GM12878 (cell line): ENCODE measurements at regions not wholly inside any gene's neighbourhood (a gene's known extent, or its start where the extent isn't known, plus 50 kb on each side); places are given as distances from the start of the nearest gene placed in this dataset.

Source experiments
- ATAC-seq: fragments of 200-7000 bp; cut with Tn5 transposase; 3 replicates; pipeline ENCODE4 v1.9.1; 2020; ENCODE audit warnings: mild to moderate bottlenecking, moderate library complexity
- BruUV-seq: library from RNA; stranded (reverse); fragments of 400-500 nt; replicated peaks from 2 replicates; lab custom pipeline; 2021; lab: Mats Ljungman, UMichigan
- CTCF ChIA-PET: fragments of 300-600 bp; sonication (Branson Sonifier 250); formaldehyde crosslinking; extraction: SDS; loops from one replicate; lab custom pipeline; 2021; ENCODE audit warnings: inconsistent platforms; lab: Yijun Ruan, JAX
- POLR2A ChIA-PET: fragments of 350-600 bp; formaldehyde crosslinking; extraction: SDS; loops from one replicate; lab custom pipeline; 2021; ENCODE audit warnings: inconsistent platforms; lab: Charles Lee
- RAD21 ChIA-PET: fragments of 300-600 bp; sonication (Branson Sonifier 250); formaldehyde crosslinking; loops from one replicate; lab custom pipeline; 2023; ENCODE audit warnings: antibody characterized with exemption; ENCODE audit not compliant: unreplicated experiment; lab: Charles Lee
- SMC1A ChIA-PET: fragments of 300-600 bp; sonication (Branson Sonifier 250); formaldehyde crosslinking; loops from one replicate; lab custom pipeline; 2023; ENCODE audit not compliant: unreplicated experiment, uncharacterized antibody; lab: Charles Lee
- DNase-seq: peaks from one replicate; pipeline ENCODE4 v3.0.0-alpha.2; 2011; ENCODE audit warnings: low read depth, low spot score
- FAIRE-seq: peaks from 3 replicates; lab custom pipeline; 2011; peaks lifted over from hg19 to GRCh38; lab: Jason Lieb, UNC
- H2AFZ ChIP-seq: 2 replicates; pipeline ENCODE4 v1.6.0; 2011; ENCODE audit warnings: low read depth, low read length, control low read depth; ENCODE audit not compliant: control insufficient read depth
- H3K27ac ChIP-seq: 2 replicates; pipeline ENCODE4 v1.5.1; 2011; ENCODE audit warnings: control low read depth; ENCODE audit not compliant: control insufficient read depth, insufficient read depth
- H3K27me3 ChIP-seq, 2 experiments: replicated peaks in 1 of 2; 2 replicates each; pipeline versions ENCODE4 v1.6.0 to v1.6.1; 2011; ENCODE audit warnings: low read length in 1 of 2; ENCODE audit not compliant: control insufficient read depth in 2 of 2, insufficient read depth in 2 of 2
- H3K36me3 ChIP-seq, 2 experiments: 2 replicates each; pipeline ENCODE4 v1.5.1; 2011; ENCODE audit warnings: low read length in 1 of 2; ENCODE audit not compliant: control insufficient read depth in 2 of 2, insufficient read depth in 2 of 2
- H3K4me1 ChIP-seq: 2 replicates; pipeline ENCODE4 v1.6.1; 2011; ENCODE audit warnings: mild to moderate bottlenecking, low read length, moderate library complexity, mixed read lengths; ENCODE audit not compliant: control insufficient read depth, insufficient read depth
- H3K4me2 ChIP-seq: 2 replicates; pipeline ENCODE4 v1.6.0; 2011; ENCODE audit warnings: control low read depth; ENCODE audit not compliant: control insufficient read depth, insufficient read depth
- H3K4me3 ChIP-seq: fragments of 200-600 bp; sonication (generic); 2 replicates; pipeline ENCODE4 v1.5.1; 2016
- H3K79me2 ChIP-seq: 2 replicates; pipeline ENCODE4 v1.6.0; 2011; ENCODE audit warnings: low read length; ENCODE audit not compliant: control insufficient read depth, insufficient read depth
- H3K9ac ChIP-seq: 2 replicates; pipeline ENCODE4 v1.8.0; 2011; ENCODE audit warnings: low read length, control low read depth, mixed read lengths; ENCODE audit not compliant: control insufficient read depth, insufficient read depth
- H3K9me3 ChIP-seq: replicated peaks from 3 replicates; pipeline ENCODE4 v1.5.1; 2011; ENCODE audit warnings: mild to moderate bottlenecking, low read length; ENCODE audit not compliant: control insufficient read depth, insufficient read depth
- H4K20me1 ChIP-seq: 2 replicates; pipeline ENCODE4 v1.6.0; 2011; ENCODE audit not compliant: control insufficient read depth, insufficient read depth
- BHLHE40 ChIP-seq, 2 experiments: fragments of 450-650 bp in 1 of 2; IDR thresholded peaks; 2 replicates each; pipeline ENCODE4 v1.6.1; 2011 to 2017; ENCODE audit warnings: low read depth in 2 of 2, borderline replicate concordance in 1 of 2, improper control_type of control experiment in 1 of 2, low read length in 1 of 2, mild to moderate bottlenecking in 1 of 2
- CBX5 ChIP-seq: sonication (generic); IDR thresholded peaks from 2 replicates; pipeline ENCODE4 v1.6.1; 2016; ENCODE audit warnings: low read depth, moderate library complexity, mild to moderate bottlenecking, inconsistent platforms
- ESRRA ChIP-seq: IDR thresholded peaks from 2 replicates; pipeline ENCODE4 v1.6.1; 2012; ENCODE audit warnings: mild to moderate bottlenecking, low read length, improper control_type of control experiment
- EZH2 ChIP-seq: IDR thresholded peaks from 2 replicates; pipeline ENCODE4 v1.6.1; 2012; ENCODE audit warnings: low read depth, mild to moderate bottlenecking, control low read depth, inconsistent platforms, low read length, borderline replicate concordance; ENCODE audit not compliant: control insufficient read depth
- HCFC1 ChIP-seq: fragments of 150-350 bp; IDR thresholded peaks from 2 replicates; pipeline ENCODE4 v1.6.1; 2014; ENCODE audit warnings: low read length
- HDAC2 ChIP-seq: fragments of 200-600 bp; sonication (generic); IDR thresholded peaks from 2 replicates; pipeline ENCODE4 v1.6.1; 2017
- KAT2A ChIP-seq: conservative IDR thresholded peaks from 2 replicates; pipeline ENCODE4 v1.6.1; 2011; ENCODE audit warnings: low read depth, low read length; ENCODE audit not compliant: control insufficient read depth
- NR2C2 ChIP-seq: IDR thresholded peaks from 2 replicates; pipeline ENCODE4 v1.6.1; 2011; ENCODE audit warnings: borderline replicate concordance, low read depth; ENCODE audit not compliant: control insufficient read depth, insufficient read length
- PAX5 ChIP-seq: IDR thresholded peaks from 2 replicates; pipeline ENCODE4 v1.6.1; 2011; ENCODE audit warnings: low read depth, low read length, borderline replicate concordance
- RCOR1 ChIP-seq: conservative IDR thresholded peaks from 2 replicates; pipeline ENCODE4 v1.6.1; 2012; ENCODE audit warnings: low read depth, low read length, improper control_type of control experiment
- SMAD1 ChIP-seq: fragments of 450-650 bp; IDR thresholded peaks from 2 replicates; pipeline ENCODE4 v1.6.1; 2018; ENCODE audit warnings: mild to moderate bottlenecking, low read depth; ENCODE audit not compliant: partially characterized antibody
- TCF3 ChIP-seq: IDR thresholded peaks from 2 replicates; pipeline ENCODE4 v1.6.1; 2012; ENCODE audit warnings: low read depth, mild to moderate bottlenecking, low read length, borderline replicate concordance; ENCODE audit not compliant: insufficient read depth
- ZSCAN29 ChIP-seq: fragments of 450-650 bp; IDR thresholded peaks from 2 replicates; pipeline ENCODE4 v1.6.1; 2017; ENCODE audit warnings: mild to moderate bottlenecking, moderate library complexity
- WGBS: methylation state at CpG from one replicate; pipeline ENCODE4 v1.1.6; 2016; ENCODE audit warnings: low lambda C conversion rate; ENCODE audit not compliant: insufficient replicate concordance, insufficient coverage; ENCODE audit errors: missing lambda C conversion rate; 5-methylcytosine and 5-hydroxymethylcytosine counted together
- in situ Hi-C: fragments of 300-500 bp; cut with MboI; formaldehyde crosslinking; loops from 9 replicates; pipeline ENCODE4 v1.14.3; 2018; ENCODE audit warnings: mixed read lengths
- intact Hi-C: fragments of 100-400 bp; cut with micrococcal nuclease; formaldehyde crosslinking; loops from one replicate; pipeline ENCODE4 v1.14.2; 2022; ENCODE audit not compliant: unreplicated experiment
- TF ChIP-seq, protein P1 (sequence below): IDR thresholded peaks from 2 replicates; pipeline ENCODE4 v1.6.1; 2011; ENCODE audit warnings: borderline replicate concordance, low read depth, mild to moderate bottlenecking, moderate library complexity, mixed read lengths, low read length; ENCODE audit not compliant: insufficient read depth; ENCODE audit errors: extremely low read length
- TF ChIP-seq, protein P2 (sequence below): fragments of 450-650 bp; IDR thresholded peaks from 2 replicates; pipeline ENCODE4 v1.6.1; 2016; ENCODE audit warnings: mild to moderate bottlenecking
- TF ChIP-seq, protein P3 (sequence below): IDR thresholded peaks from 2 replicates; pipeline ENCODE4 v1.6.1; 2011; ENCODE audit warnings: low read depth, low read length, improper control_type of control experiment, borderline replicate concordance
- TF ChIP-seq, protein P4 (sequence below): IDR thresholded peaks from 2 replicates; pipeline ENCODE4 v1.6.1; 2012; ENCODE audit warnings: mild to moderate bottlenecking, low read depth, low read length
- TF ChIP-seq, protein P5 (sequence below): IDR thresholded peaks from 2 replicates; pipeline ENCODE4 v1.6.1; 2011; ENCODE audit warnings: low read depth, mild to moderate bottlenecking, low read length, moderate library complexity, borderline replicate concordance; ENCODE audit errors: extremely low read depth

DNA sequence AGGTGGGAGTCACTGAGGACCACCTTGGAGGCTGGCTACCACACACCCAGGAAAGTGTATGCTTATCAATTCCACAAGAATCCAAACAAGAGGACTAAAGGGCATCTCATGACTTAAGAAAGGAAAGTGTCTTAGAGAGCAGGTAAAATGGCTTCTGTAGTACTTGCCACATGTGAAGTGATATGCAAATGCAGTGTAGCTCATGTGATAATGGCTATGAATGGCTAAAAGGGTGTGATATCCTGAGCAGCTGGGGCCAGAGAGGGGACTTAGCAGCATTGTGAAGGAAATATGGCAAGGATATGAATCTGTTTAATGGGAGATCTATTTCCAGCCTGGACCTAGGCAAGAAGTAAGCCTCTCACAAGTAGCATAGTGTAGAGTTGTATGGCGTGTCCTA, 90.5 kb downstream of the BUB3 start:
- no peak for DNase-seq
- Histone ChIP-seq H3K4me2 (no peak overlapping the region), H3K27me3 (no peaks in the 10 kb centered on the region), H3K4me3 (no peak overlapping the region), H3K27ac (no peak overlapping the region), H2AFZ (no peak overlapping the region), H3K9ac (no peak overlapping the region), H3K36me3 (no peaks in the 10 kb centered on the region), H4K20me1 (no peaks in the 10 kb centered on the region), H3K79me2 (no peaks in the 10 kb centered on the region), H3K9me3 (no peaks in the 10 kb centered on the region), H3K4me1 (peaks cover 5% of the 10 kb centered on the region; the same call in 1 of the 2 replicates)
- intact Hi-C loops (no loop called here), in situ Hi-C loops (no loop called here)
- ATAC-seq, result no peak
- CTCF ChIA-PET, result no interaction called here
- no TSS peak for BruUV-seq
- 25% methylated on average over 1 of the region's 1 CpG for WGBS
- POLR2A ChIA-PET, result no interaction called here
- SMC1A ChIA-PET, result no interaction called here
- FAIRE-seq, result no peak
- RAD21 ChIA-PET, result no interaction called here
- TF ChIP-seq RCOR1 (no peak), KAT2A (no peak), CBX5 (no peak), BHLHE40 (IDR thresholded peaks at IDR 0.05; ENCODE audit: borderline replicate concordance in 1 of 2, low read depth in 2 of 2, low read length in 1 of 2) (no peak), HDAC2 (no peak), ZSCAN29 (no peak), TCF3 (no peak), PAX5 (no peak), HCFC1 (no peak), SMAD1 (no peak), ESRRA (no peak), NR2C2 (no peak), EZH2 (no peak)
- TF ChIP-seq, protein P1, sequence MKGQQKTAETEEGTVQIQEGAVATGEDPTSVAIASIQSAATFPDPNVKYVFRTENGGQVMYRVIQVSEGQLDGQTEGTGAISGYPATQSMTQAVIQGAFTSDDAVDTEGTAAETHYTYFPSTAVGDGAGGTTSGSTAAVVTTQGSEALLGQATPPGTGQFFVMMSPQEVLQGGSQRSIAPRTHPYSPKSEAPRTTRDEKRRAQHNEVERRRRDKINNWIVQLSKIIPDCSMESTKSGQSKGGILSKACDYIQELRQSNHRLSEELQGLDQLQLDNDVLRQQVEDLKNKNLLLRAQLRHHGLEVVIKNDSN, result no peak
- TF ChIP-seq, protein P2, sequence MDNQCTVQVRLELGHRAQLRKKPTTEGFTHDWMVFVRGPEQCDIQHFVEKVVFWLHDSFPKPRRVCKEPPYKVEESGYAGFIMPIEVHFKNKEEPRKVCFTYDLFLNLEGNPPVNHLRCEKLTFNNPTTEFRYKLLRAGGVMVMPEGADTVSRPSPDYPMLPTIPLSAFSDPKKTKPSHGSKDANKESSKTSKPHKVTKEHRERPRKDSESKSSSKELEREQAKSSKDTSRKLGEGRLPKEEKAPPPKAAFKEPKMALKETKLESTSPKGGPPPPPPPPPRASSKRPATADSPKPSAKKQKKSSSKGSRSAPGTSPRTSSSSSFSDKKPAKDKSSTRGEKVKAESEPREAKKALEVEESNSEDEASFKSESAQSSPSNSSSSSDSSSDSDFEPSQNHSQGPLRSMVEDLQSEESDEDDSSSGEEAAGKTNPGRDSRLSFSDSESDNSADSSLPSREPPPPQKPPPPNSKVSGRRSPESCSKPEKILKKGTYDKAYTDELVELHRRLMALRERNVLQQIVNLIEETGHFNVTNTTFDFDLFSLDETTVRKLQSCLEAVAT, result no peak
- TF ChIP-seq, protein P3, sequence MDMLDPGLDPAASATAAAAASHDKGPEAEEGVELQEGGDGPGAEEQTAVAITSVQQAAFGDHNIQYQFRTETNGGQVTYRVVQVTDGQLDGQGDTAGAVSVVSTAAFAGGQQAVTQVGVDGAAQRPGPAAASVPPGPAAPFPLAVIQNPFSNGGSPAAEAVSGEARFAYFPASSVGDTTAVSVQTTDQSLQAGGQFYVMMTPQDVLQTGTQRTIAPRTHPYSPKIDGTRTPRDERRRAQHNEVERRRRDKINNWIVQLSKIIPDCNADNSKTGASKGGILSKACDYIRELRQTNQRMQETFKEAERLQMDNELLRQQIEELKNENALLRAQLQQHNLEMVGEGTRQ, result no peak
- TF ChIP-seq, protein P4, sequence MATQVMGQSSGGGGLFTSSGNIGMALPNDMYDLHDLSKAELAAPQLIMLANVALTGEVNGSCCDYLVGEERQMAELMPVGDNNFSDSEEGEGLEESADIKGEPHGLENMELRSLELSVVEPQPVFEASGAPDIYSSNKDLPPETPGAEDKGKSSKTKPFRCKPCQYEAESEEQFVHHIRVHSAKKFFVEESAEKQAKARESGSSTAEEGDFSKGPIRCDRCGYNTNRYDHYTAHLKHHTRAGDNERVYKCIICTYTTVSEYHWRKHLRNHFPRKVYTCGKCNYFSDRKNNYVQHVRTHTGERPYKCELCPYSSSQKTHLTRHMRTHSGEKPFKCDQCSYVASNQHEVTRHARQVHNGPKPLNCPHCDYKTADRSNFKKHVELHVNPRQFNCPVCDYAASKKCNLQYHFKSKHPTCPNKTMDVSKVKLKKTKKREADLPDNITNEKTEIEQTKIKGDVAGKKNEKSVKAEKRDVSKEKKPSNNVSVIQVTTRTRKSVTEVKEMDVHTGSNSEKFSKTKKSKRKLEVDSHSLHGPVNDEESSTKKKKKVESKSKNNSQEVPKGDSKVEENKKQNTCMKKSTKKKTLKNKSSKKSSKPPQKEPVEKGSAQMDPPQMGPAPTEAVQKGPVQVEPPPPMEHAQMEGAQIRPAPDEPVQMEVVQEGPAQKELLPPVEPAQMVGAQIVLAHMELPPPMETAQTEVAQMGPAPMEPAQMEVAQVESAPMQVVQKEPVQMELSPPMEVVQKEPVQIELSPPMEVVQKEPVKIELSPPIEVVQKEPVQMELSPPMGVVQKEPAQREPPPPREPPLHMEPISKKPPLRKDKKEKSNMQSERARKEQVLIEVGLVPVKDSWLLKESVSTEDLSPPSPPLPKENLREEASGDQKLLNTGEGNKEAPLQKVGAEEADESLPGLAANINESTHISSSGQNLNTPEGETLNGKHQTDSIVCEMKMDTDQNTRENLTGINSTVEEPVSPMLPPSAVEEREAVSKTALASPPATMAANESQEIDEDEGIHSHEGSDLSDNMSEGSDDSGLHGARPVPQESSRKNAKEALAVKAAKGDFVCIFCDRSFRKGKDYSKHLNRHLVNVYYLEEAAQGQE, result no peak
- TF ChIP-seq, protein P5, sequence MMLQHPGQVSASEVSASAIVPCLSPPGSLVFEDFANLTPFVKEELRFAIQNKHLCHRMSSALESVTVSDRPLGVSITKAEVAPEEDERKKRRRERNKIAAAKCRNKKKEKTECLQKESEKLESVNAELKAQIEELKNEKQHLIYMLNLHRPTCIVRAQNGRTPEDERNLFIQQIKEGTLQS, result no peak
